ENCODE measurements at regions not wholly inside any gene's neighbourhood (a gene's known extent, or its start where the extent isn't known, plus 50 kb on each side); places are given as distances from the start of the nearest gene placed in this dataset.

GRCh38 chr2:7586898-7587297, 669.7 kb downstream of the RNF144A start:
- no peak overlapping the region for H3K27ac ChIP-seq
- H3K4me1 ChIP-seq = no peaks in the 10 kb centered on the region
- H3K36me3 ChIP-seq = no peaks in the 10 kb centered on the region
- no peak for DNase-seq
- H3K9me3 ChIP-seq = no peaks in the 10 kb centered on the region
- intact Hi-C loops (cut with DNase I) = no loop called here
- H3K27me3 ChIP-seq = no peaks in the 10 kb centered on the region
- H3K4me3 ChIP-seq = no peak overlapping the region
- TF ChIP-seq, protein P1, sequence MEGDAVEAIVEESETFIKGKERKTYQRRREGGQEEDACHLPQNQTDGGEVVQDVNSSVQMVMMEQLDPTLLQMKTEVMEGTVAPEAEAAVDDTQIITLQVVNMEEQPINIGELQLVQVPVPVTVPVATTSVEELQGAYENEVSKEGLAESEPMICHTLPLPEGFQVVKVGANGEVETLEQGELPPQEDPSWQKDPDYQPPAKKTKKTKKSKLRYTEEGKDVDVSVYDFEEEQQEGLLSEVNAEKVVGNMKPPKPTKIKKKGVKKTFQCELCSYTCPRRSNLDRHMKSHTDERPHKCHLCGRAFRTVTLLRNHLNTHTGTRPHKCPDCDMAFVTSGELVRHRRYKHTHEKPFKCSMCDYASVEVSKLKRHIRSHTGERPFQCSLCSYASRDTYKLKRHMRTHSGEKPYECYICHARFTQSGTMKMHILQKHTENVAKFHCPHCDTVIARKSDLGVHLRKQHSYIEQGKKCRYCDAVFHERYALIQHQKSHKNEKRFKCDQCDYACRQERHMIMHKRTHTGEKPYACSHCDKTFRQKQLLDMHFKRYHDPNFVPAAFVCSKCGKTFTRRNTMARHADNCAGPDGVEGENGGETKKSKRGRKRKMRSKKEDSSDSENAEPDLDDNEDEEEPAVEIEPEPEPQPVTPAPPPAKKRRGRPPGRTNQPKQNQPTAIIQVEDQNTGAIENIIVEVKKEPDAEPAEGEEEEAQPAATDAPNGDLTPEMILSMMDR (IDR thresholded peaks at IDR 0.05) = no peak
- TF ChIP-seq POLR2A (IDR thresholded peaks at IDR 0.05) = no peak
- WGBS, 2 donors = 85% methylated on average over 4 of the region's 4 CpGs

- no peaks in the 10 kb centered on the region for H3K27me3 ChIP-seq
- TF ChIP-seq, protein P1 (IDR thresholded peaks at IDR 0.05) = no peak
- TF ChIP-seq POLR2A (IDR thresholded peaks at IDR 0.05) = no peak
- H3K4me1 ChIP-seq = no peaks in the 10 kb centered on the region
- intact Hi-C loops (cut with DNase I) = no loop called here
- H3K4me3 ChIP-seq = no peak overlapping the region
- H3K36me3 ChIP-seq = no peaks in the 10 kb centered on the region
- DNase-seq = no peak
- no peaks in the 10 kb centered on the region for H3K9me3 ChIP-seq
- WGBS, 2 donors = 33 to 41% methylated on average over 5 of the region's 5 CpGs
- no peak overlapping the region for H3K27ac ChIP-seq
Measured at GRCh38 chr2:7588295-7588694, 671.1 kb downstream of the RNF144A start.

- DNase-seq = no peak
- no peaks in the 10 kb centered on the region for H3K27me3 ChIP-seq
- intact Hi-C loops (cut with DNase I) = no loop called here
- no peaks in the 10 kb centered on the region for H3K9me3 ChIP-seq
- H3K36me3 ChIP-seq = no peaks in the 10 kb centered on the region
- 49 to 54% methylated on average over 5 of the region's 5 CpGs for WGBS, 2 donors
- no peak overlapping the region for H3K4me3 ChIP-seq
- TF ChIP-seq, protein P1 (IDR thresholded peaks at IDR 0.05) = no peak
- no peak for TF ChIP-seq POLR2A (IDR thresholded peaks at IDR 0.05)
- no peaks in the 10 kb centered on the region for H3K4me1 ChIP-seq
- H3K27ac ChIP-seq = no peak overlapping the region
Measured at GRCh38 chr2:7592618-7593140, 675.5 kb downstream of the RNF144A start.

- no peaks in the 10 kb centered on the region for H3K9me3 ChIP-seq
- no peak overlapping the region for H3K4me3 ChIP-seq
- H3K4me1 ChIP-seq = no peaks in the 10 kb centered on the region
- intact Hi-C loops (cut with DNase I) = no loop called here
- DNase-seq = no peak
- H3K27ac ChIP-seq = no peak overlapping the region
- no peaks in the 10 kb centered on the region for H3K27me3 ChIP-seq
- TF ChIP-seq POLR2A (IDR thresholded peaks at IDR 0.05) = no peak
- TF ChIP-seq, protein P1 (IDR thresholded peaks at IDR 0.05) = no peak
- H3K36me3 ChIP-seq = no peaks in the 10 kb centered on the region
Measured at GRCh38 chr2:7593360-7593759, 676.1 kb downstream of the RNF144A start.

- Histone ChIP-seq H3K4me3 (no peak overlapping the region), H3K27ac (no peak overlapping the region), H3K4me1 (no peaks in the 10 kb centered on the region), H3K9me3 (no peaks in the 10 kb centered on the region), H3K27me3 (no peaks in the 10 kb centered on the region), H3K36me3 (no peaks in the 10 kb centered on the region)
- intact Hi-C loops (cut with DNase I) = no loop called here
- 84 to 86% methylated on average over 4 of the region's 4 CpGs for WGBS, 2 donors
- no peak for TF ChIP-seq POLR2A (IDR thresholded peaks at IDR 0.05)
- TF ChIP-seq, protein P1 (IDR thresholded peaks at IDR 0.05) = no peak
- DNase-seq = no peak
Measured at GRCh38 chr2:7594211-7594610, 677.0 kb downstream of the RNF144A start.
